GM13977 (cell line): ENCODE measurements at regions not wholly inside any gene's neighbourhood (a gene's known extent, or its start where the extent isn't known, plus 50 kb on each side); places are given as distances from the start of the nearest gene placed in this dataset.

Source experiments
- DNase-seq: peaks from one replicate; pipeline ENCODE4 v3.0.0; 2012; ENCODE audit warnings: low spot score
- CTCF ChIP-seq: IDR thresholded peaks from 2 replicates; pipeline ENCODE4 v1.5.1; 2012; ENCODE audit warnings: mild to moderate bottlenecking, control low read depth; ENCODE audit not compliant: insufficient read depth; ENCODE audit errors: extremely low read depth, missing control alignments
- in situ Hi-C: fragments of 300-500 bp; cut with MboI; formaldehyde crosslinking; loops from one replicate; pipeline ENCODE4 v1.12.0; 2022; ENCODE audit warnings: low sequenced_read_pairs, low pct_unique_long_range_greater_than_20kb, mixed read lengths, inconsistent platforms; ENCODE audit not compliant: unreplicated experiment

GRCh38 chr18:34085140-34085739 lies 139.5 kb downstream of the NOL4 start:
- no peak for TF ChIP-seq CTCF
- in situ Hi-C loops, result no loop called here
- no peak for DNase-seq

GRCh38 chr18:34084635-34085034 lies 140.1 kb downstream of the NOL4 start:
- TF ChIP-seq CTCF, result no peak
- in situ Hi-C loops, result no loop called here
- DNase-seq, result no peak

DNA sequence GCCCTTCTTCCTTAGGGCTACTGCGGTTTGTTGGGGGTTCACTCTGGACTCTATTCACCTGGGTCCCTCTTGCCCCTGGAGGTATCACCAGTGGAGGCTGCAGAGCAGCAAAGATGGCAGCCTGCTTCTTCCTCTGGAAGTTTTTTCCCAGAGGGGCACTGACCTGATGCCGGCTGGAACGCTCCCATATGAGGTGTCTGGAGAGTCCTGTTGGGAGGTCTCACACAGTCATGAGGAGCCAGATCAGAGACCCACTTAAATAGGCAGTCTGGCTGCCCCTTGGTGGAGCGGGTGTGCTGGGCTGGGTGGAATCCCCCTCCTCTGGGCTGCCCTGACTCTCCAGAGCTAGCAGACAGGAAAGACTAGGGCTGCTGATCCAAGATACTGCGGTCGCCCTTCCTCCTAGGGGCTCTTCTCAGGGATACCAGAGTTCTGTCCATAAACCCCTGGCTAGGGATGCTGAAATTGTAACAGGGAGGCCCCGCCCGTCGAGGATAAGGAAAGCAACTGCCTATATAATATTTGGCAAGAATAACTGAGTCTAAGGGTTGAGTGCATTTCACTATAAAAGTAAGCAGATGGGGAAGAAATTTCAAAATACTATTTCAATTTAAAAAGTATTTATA lies 140.7 kb downstream of the NOL4 start:
- no peak for TF ChIP-seq CTCF
- in situ Hi-C loops, result no loop called here
- DNase-seq, result no peak

DNA sequence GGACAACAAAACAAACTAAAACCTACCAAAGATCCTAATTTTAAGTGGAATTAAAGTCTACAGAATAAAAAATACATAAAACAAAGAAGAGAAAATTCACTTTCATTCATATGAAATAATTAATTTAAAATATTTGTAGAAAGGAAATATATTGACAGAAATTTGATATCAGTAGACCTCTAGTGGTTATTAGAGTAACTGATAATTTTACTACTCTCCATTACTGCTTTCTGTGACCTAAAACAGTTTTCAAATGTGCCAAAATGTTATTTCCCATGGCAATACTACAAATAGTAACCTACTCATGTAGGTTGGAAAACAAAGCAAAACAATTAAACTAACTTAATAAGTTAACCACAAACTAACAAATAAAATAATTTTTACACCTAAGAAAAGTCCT lies 147.1 kb downstream of the NOL4 start:
- DNase-seq, result no peak
- in situ Hi-C loops, result no loop called here
- TF ChIP-seq CTCF, result no peak

DNA sequence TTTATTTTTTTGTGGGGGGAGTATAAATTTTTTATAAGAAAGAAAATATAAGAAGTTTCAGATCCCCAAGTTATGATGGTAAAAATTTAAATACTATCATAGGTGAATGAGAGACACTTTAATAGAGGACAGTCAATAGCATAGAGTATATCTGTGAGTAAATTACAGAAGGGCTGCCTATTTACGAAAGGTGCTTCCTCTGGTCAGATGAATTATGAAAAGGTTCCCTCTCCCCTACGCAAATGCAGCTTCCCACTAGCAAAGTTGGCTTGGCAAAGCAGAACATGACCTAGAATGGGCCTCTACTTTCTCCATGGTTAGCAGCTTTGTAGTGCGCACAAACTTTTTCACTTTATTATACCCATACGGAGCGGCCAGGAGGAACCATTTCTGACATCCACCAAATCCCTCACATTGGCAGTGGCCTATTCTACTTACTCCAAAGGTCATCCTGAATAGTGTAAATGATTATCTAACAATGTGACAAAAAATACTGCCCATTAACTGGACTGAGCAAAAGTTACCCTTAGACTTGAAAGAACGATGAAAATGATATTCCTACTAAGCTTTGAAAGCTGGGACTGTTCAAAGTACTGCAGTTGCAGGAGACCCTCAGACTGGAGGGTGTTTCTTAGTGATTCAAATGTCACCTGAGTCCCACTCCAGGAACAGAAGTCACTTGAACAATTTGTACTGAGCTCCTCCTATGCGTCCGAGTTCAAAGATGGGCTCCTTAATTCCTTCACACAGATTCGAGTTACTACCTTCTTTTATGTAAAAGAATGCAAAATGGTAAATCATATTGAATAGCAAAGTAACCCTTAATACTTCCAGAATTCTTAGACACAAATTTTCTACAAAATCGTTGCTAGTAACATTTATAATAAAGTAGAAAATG lies 148.5 kb downstream of the NOL4 start:
- in situ Hi-C loops, result no loop called here

More for the DNA sequence above, 148.5 kb downstream of the NOL4 start:
- DNase-seq, result no peak
- TF ChIP-seq CTCF, result no peak
